Psoas muscle (tissue), 7 donors: ENCODE measurements at regions not wholly inside any gene's neighbourhood (a gene's known extent, or its start where the extent isn't known, plus 50 kb on each side); places are given as distances from the start of the nearest gene placed in this dataset.

Experiments
- ATAC-seq, 4 donors: fragments of 200-7000 bp; cut with Tn5 transposase; one replicate each; pipeline ENCODE4 v1.9.1; 2020; ENCODE audit warnings: moderate library complexity in 3 of 4, mild to moderate bottlenecking in 2 of 4
- DNase-seq, 2 donors: peaks; one replicate each; pipeline ENCODE4 v3.0.0-alpha.2; 2020
- H3K27ac ChIP-seq: fragments of 200-600 bp; one replicate; pipeline ENCODE4 v1.8.0; 2022
- H3K27me3 ChIP-seq, 3 donors: fragments of 200-600 bp in 1 of 3; one replicate each; pipeline versions ENCODE4 v1.6.1 to v1.8.0; 2013 to 2022; ENCODE audit warnings: low read length in 2 of 3, mild to moderate bottlenecking in 2 of 3, moderate library complexity in 1 of 3; ENCODE audit not compliant: insufficient read depth in 3 of 3
- H3K36me3 ChIP-seq, 2 donors: fragments of 200-600 bp in 1 of 2; one replicate each; pipeline versions ENCODE4 v1.6.1 to v1.8.0; 2013 to 2022; ENCODE audit warnings: low read depth in 1 of 2, mild to moderate bottlenecking in 1 of 2, moderate library complexity in 1 of 2; ENCODE audit not compliant: insufficient read depth in 1 of 2
- H3K4me1 ChIP-seq: fragments of 200-600 bp; one replicate; pipeline ENCODE4 v1.8.0; 2022
- H3K4me3 ChIP-seq: fragments of 200-600 bp; one replicate; pipeline ENCODE4 v1.8.0; 2022; ENCODE audit warnings: mild to moderate bottlenecking
- H3K9me3 ChIP-seq: fragments of 200-600 bp; one replicate; pipeline ENCODE4 v1.8.0; 2022
- CTCF ChIP-seq: fragments of 200-600 bp; IDR thresholded peaks from one replicate; pipeline ENCODE4 v1.8.0; 2022; ENCODE audit warnings: antibody characterized with exemption
- WGBS, 3 donors: extraction: QIAGEN DNeasy Blood & Tissue Kit; methylation state at CpG; one replicate each; pipeline versions ENCODE4 v1.1.6 to v1.1.7; 2013; 5-methylcytosine and 5-hydroxymethylcytosine counted together
- intact Hi-C, 2 donors: fragments of 100-400 bp; cut with DNase I; formaldehyde crosslinking; loops; one replicate each; pipeline versions ENCODE4 v1.11.0 to v1.14.2; 2022
- donor health status: healthy with polysubstance abuse.
- donor health status: DM: no; HTN: no; CAD: no; lungs with moderate emphysema.
- donor health status: Bipolar disorder and iron deficiency.
- donor health status: healthy.
- donor health status: DM: yes; HTN: yes; CAD: no.
- donor health status: DM: no; HTN: no; CAD: no.
- donor health status: DM: yes; HTN: yes; CAD: no.

GRCh38 chr15:62722237-62722636 lies 320.3 kb upstream of the TPM1 start:
- no peak for DNase-seq
- no peak for TF ChIP-seq CTCF
- intact Hi-C loops = no loop called here
- ATAC-seq = no peak
- Histone ChIP-seq H3K36me3 (peaks cover 3 to 91% of the 10 kb centered on the region in 2 donors), H3K9me3 (no peaks in the 10 kb centered on the region), H3K27me3 (no peaks in the 10 kb centered on the region), H3K27ac (no peak overlapping the region), H3K4me3 (no peak overlapping the region), H3K4me1 (no peaks in the 10 kb centered on the region)
- WGBS, 3 donors = 92 to 97% (median 97%) methylated on average over 9 of the region's 9 CpGs

DNA sequence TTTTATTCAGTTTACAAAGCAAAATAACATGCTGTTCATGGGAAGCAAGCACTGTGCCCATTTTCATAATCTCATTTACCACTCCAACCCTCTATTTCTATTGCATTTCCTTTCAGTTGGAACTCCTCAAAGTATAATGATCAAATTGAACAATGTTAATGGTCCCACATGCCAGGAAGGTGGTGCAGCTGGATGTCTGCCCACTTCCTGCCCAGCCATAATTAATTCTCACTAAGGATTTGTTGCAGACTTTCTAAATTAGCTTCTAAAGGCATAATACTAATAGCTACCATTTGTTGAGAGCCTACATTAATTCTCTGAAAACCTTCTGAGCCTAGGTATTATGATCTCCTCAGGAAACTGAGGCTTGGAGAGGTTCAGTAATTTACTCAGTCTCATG lies 316.1 kb upstream of the TPM1 start:
- Histone ChIP-seq H3K27me3 (no peaks in the 10 kb centered on the region), H3K4me3 (no peak overlapping the region), H3K36me3 (peaks cover 3 to 63% of the 10 kb centered on the region in 2 donors), H3K27ac (no peak overlapping the region), H3K9me3 (no peaks in the 10 kb centered on the region), H3K4me1 (no peaks in the 10 kb centered on the region)
- intact Hi-C loops = no loop called here
- no peak for TF ChIP-seq CTCF
- no peak for DNase-seq
- ATAC-seq = no peak

DNA sequence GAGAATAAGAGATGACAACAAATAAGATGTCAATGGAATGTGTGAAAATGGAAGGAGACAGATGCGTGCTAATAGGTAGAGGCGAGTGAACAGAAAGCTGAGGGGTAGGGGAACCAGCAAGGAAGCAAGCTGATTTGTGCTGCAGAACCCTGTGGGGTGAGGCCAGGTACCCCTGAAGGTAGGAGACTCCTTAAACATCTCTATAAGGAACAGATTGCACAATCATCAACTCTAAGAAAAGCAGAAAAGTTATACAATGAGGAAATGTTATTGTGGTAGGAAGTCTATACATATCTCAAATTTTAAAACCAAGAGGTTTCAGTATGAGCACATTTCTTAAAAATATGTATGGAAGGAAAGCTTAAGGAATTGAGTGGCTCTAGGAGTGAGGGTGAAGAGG lies 315.0 kb upstream of the TPM1 start:
- Histone ChIP-seq H3K4me3 (no peak overlapping the region), H3K27me3 (no peaks in the 10 kb centered on the region), H3K27ac (no peak overlapping the region), H3K4me1 (no peaks in the 10 kb centered on the region), H3K9me3 (no peaks in the 10 kb centered on the region), H3K36me3 (peaks cover 3 to 57% of the 10 kb centered on the region in 2 donors)
- intact Hi-C loops = no loop called here
- no peak for ATAC-seq
- WGBS, 3 donors = 91 to 96% (median 91%) methylated on average over 2 of the region's 2 CpGs
- TF ChIP-seq CTCF = no peak
- DNase-seq = no peak

DNA sequence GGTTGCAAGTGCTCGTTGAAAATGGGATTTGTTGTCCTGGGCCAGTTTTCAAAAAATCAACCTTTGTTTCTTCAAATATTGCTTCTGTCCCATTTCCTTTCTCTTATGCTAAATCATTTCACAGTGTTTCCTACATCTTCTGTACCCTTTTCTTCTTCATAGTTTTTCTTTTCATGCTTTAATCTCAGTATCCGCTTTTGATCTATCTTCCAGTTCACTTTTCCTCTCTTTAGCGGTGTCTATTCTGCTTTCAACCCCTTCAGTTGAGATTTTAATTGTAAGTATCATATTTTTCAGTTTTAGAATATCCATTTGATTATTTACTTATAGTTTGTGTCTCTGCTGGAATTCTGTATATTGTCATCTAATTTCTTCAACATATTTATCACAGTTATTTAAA lies 311.7 kb upstream of the TPM1 start:
- TF ChIP-seq CTCF = no peak
- Histone ChIP-seq H3K36me3 (peaks cover 2 to 30% of the 10 kb centered on the region in 2 donors), H3K27ac (no peak overlapping the region), H3K4me1 (no peaks in the 10 kb centered on the region), H3K27me3 (no peaks in the 10 kb centered on the region), H3K9me3 (no peaks in the 10 kb centered on the region), H3K4me3 (no peak overlapping the region)
- 97 to 100% (median 98%) methylated on average over 3 of the region's 3 CpGs for WGBS, 3 donors
- intact Hi-C loops = no loop called here
- DNase-seq (no peak), ATAC-seq (no peak)

DNA sequence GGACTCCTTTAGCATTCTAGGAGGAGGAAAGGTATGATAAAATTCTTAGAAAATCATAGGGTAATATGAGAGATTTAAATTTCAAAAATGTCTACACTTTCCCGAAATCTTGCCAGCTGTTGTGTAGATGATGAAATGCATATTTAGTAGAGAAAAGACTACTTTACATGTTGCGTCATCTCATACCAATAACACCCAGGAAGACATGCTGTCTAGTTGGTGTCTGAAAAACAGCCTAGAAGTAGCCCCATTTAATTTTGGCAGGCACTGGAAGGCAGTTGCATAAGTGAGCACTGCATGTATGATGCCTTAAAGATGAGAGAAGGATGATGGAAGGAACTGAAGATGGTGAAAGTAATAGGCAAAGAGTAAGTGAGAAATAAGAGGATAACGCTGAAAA lies 310.5 kb upstream of the TPM1 start:
- H3K36me3 ChIP-seq = peaks cover 0 to 22% of the 10 kb centered on the region in 2 donors
- 95 to 96% (median 96%) methylated on average over 3 of the region's 3 CpGs for WGBS, 3 donors

More for the DNA sequence above, 310.5 kb upstream of the TPM1 start:
- intact Hi-C loops = no loop called here
- no peaks in the 10 kb centered on the region for H3K9me3 ChIP-seq
- no peaks in the 10 kb centered on the region for H3K4me1 ChIP-seq
- DNase-seq (no peak), ATAC-seq (no peak)
- no peak overlapping the region for H3K4me3 ChIP-seq
- H3K27ac ChIP-seq = no peak overlapping the region
- TF ChIP-seq CTCF = no peak
- H3K27me3 ChIP-seq = no peaks in the 10 kb centered on the region
